Upper lobe of left lung (tissue), 6 donors: ENCODE measurements at regions not wholly inside any gene's neighbourhood (a gene's known extent, or its start where the extent isn't known, plus 50 kb on each side); places are given as distances from the start of the nearest gene placed in this dataset.

Source experiments
- ATAC-seq, 2 donors: fragments of 200-7000 bp; cut with Tn5 transposase; one replicate each; pipeline ENCODE4 v1.9.1; 2022; ENCODE audit warnings: mild to moderate bottlenecking in 2 of 2, moderate library complexity in 2 of 2; ENCODE audit not compliant: low FRiP score in 2 of 2
- DNase-seq, 2 donors: peaks; one replicate each; pipeline ENCODE4 v3.0.0-alpha.2; 2019 to 2020
- H3K27ac ChIP-seq, 4 donors: fragments of 200-600 bp; sonication (generic); one replicate each; pipeline ENCODE4 v1.5.1; 2016 to 2019
- H3K27me3 ChIP-seq, 4 donors: fragments of 200-600 bp; sonication (generic); one replicate each; pipeline ENCODE4 v1.5.1; 2017 to 2019
- H3K36me3 ChIP-seq, 4 donors: fragments of 200-600 bp; sonication (generic); one replicate each; pipeline ENCODE4 v1.5.1; 2016 to 2019
- H3K4me1 ChIP-seq, 4 donors: fragments of 200-600 bp; sonication (generic); one replicate each; pipeline ENCODE4 v1.5.1; 2018 to 2019
- H3K4me3 ChIP-seq, 4 donors: fragments of 200-600 bp; sonication (generic); one replicate each; pipeline ENCODE4 v1.5.1; 2017 to 2019; ENCODE audit warnings: mild to moderate bottlenecking in 2 of 4, moderate library complexity in 1 of 4
- H3K9me3 ChIP-seq, 4 donors: fragments of 200-600 bp; sonication (generic); one replicate each; pipeline ENCODE4 v1.5.1; 2018 to 2019
- EP300 ChIP-seq, 4 donors: sonication (generic); formaldehyde crosslinking; IDR thresholded peaks; one replicate each; pipeline ENCODE4 v1.5.1; 2017; ENCODE audit warnings: antibody characterized with exemption in 4 of 4, control low read depth in 2 of 4
- POLR2A ChIP-seq, 4 donors: fragments of 450-650 bp; IDR thresholded peaks; one replicate each; pipeline ENCODE4 v1.5.1; 2016 to 2017; ENCODE audit warnings: antibody characterized with exemption in 4 of 4, mild to moderate bottlenecking in 2 of 4
- POLR2AphosphoS5 ChIP-seq, 2 donors: sonication (generic); formaldehyde crosslinking; IDR thresholded peaks; one replicate each; pipeline ENCODE4 v1.5.1; 2017; ENCODE audit warnings: antibody characterized with exemption in 2 of 2
- WGBS, 2 donors: methylation state at CpG; one replicate each; pipeline ENCODE4 v1.1.5; 2017 to 2018; 5-methylcytosine and 5-hydroxymethylcytosine counted together
- TF ChIP-seq, protein P1 (sequence below), 6 experiments: fragments of 450-650 bp in 4 of 6; fragments of 200-600 bp in 2 of 6; sonication (generic) in 2 of 6; IDR thresholded peaks; one replicate each; pipeline ENCODE4 v1.5.1; 2016 to 2019; ENCODE audit warnings: antibody characterized with exemption in 6 of 6
- donor health status: DM: no; HTN: no; CAD: no; lungs with moderate emphysema.
- donor health status: DM: no; HTN: yes; CAD: no; lungs with severe emphysema.

GRCh38 chrX:150152546-150152945 lies 210.6 kb upstream of the MAMLD1 start:
- no peaks in the 10 kb centered on the region for H3K9me3 ChIP-seq
- DNase-seq, result no peak

DNA sequence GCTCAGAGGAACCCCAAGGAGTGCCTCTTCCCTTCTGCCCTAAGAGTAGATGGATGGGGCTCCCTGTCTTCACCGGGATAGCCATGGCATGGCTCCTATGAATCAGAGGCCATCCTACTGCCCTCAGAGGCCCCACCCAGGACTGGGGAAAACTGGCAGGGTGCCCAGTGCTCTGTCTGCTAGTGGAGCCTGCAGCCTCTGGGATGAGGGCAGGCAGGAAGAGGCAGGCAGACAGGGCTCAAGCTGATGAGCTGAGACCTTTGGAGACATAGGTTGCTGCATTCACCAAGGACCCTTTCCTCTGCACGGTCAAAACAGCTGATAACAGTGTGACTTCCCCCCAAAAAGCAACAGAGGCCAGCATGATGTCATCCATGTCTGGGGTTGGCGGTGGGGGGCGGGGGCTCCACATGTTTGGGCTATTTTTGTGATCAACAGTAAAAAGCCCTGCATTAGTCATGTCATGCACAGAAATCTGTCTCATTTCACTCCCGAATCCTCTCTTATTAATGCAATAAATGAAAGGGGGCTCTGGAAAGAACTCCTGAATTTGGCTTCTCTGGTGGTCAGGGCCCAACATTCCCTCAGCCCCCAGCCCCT lies 207.6 kb upstream of the MAMLD1 start:
- H3K36me3 ChIP-seq, result no peaks in the 10 kb centered on the region
- no peak for DNase-seq
- H3K4me3 ChIP-seq, result no peak overlapping the region
- H3K4me1 ChIP-seq, result no peaks in the 10 kb centered on the region
- H3K27ac ChIP-seq, result no peak overlapping the region
- H3K27me3 ChIP-seq, result no peaks in the 10 kb centered on the region
- H3K9me3 ChIP-seq, result no peaks in the 10 kb centered on the region
- TF ChIP-seq EP300 (IDR thresholded peaks at IDR 0.05) (no peak), POLR2AphosphoS5 (IDR thresholded peaks at IDR 0.05) (no peak), POLR2A (IDR thresholded peaks at IDR 0.05) (no peak)
- TF ChIP-seq, protein P1, sequence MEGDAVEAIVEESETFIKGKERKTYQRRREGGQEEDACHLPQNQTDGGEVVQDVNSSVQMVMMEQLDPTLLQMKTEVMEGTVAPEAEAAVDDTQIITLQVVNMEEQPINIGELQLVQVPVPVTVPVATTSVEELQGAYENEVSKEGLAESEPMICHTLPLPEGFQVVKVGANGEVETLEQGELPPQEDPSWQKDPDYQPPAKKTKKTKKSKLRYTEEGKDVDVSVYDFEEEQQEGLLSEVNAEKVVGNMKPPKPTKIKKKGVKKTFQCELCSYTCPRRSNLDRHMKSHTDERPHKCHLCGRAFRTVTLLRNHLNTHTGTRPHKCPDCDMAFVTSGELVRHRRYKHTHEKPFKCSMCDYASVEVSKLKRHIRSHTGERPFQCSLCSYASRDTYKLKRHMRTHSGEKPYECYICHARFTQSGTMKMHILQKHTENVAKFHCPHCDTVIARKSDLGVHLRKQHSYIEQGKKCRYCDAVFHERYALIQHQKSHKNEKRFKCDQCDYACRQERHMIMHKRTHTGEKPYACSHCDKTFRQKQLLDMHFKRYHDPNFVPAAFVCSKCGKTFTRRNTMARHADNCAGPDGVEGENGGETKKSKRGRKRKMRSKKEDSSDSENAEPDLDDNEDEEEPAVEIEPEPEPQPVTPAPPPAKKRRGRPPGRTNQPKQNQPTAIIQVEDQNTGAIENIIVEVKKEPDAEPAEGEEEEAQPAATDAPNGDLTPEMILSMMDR (IDR thresholded peaks at IDR 0.05), result no peak
- WGBS, 2 donors, result 43 to 95% methylated on average over 3 to 5 of the region's 5 CpGs
- ATAC-seq, result no peak

More at GRCh38 chrX:150152546-150152945, 210.6 kb upstream of the MAMLD1 start:
- Histone ChIP-seq H3K36me3 (no peaks in the 10 kb centered on the region), H3K4me3 (no peak overlapping the region), H3K27me3 (no peaks in the 10 kb centered on the region), H3K4me1 (no peaks in the 10 kb centered on the region), H3K27ac (no peak overlapping the region)
- no peak for ATAC-seq
- 100% methylated on average over 1 to 2 of the region's 2 CpGs for WGBS, 2 donors
- TF ChIP-seq POLR2AphosphoS5 (IDR thresholded peaks at IDR 0.05) (no peak), POLR2A (IDR thresholded peaks at IDR 0.05) (no peak), EP300 (IDR thresholded peaks at IDR 0.05) (no peak)
- TF ChIP-seq, protein P1 (IDR thresholded peaks at IDR 0.05), result no peak

GRCh38 chrX:150156615-150157014 lies 206.5 kb upstream of the MAMLD1 start:
- 86 to 100% methylated on average over 1 to 4 of the region's 4 CpGs for WGBS, 2 donors
- H3K9me3 ChIP-seq, result no peaks in the 10 kb centered on the region
- ATAC-seq (no peak), DNase-seq (no peak)
- H3K4me1 ChIP-seq, result no peaks in the 10 kb centered on the region
- H3K4me3 ChIP-seq, result no peak overlapping the region
- TF ChIP-seq POLR2AphosphoS5 (IDR thresholded peaks at IDR 0.05), result no peak
- TF ChIP-seq EP300 (IDR thresholded peaks at IDR 0.05), result no peak
- TF ChIP-seq, protein P1 (IDR thresholded peaks at IDR 0.05), result no peak
- TF ChIP-seq POLR2A (IDR thresholded peaks at IDR 0.05), result no peak
- no peaks in the 10 kb centered on the region for H3K36me3 ChIP-seq
- H3K27me3 ChIP-seq, result no peaks in the 10 kb centered on the region
- H3K27ac ChIP-seq, result no peak overlapping the region

DNA sequence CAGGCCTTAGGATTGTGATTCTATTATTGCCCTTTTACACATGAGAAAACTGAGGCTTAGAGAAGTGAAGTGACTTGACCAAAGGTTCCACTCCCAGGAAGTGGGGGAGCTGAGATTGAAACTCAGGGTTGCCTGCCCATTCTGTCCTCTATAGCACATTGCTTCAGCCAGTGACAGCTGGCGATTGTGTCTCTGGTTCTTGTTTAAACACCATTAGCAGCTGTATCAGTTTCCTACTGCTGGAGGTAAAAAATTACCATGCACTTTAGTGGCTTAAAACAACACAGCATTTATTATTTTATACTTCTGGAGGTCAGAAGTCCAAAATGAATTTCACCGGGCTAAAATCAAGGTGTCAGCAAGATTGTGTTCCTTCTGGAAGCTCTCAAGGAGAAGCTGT lies 205.8 kb upstream of the MAMLD1 start:
- H3K27me3 ChIP-seq, result no peaks in the 10 kb centered on the region
- H3K4me1 ChIP-seq, result no peaks in the 10 kb centered on the region
- no peak for ATAC-seq
- DNase-seq, result no peak
- no peaks in the 10 kb centered on the region for H3K9me3 ChIP-seq
- no peak overlapping the region for H3K4me3 ChIP-seq
- no peak for TF ChIP-seq POLR2A (IDR thresholded peaks at IDR 0.05)
- no peak for TF ChIP-seq EP300 (IDR thresholded peaks at IDR 0.05)
- TF ChIP-seq, protein P1 (IDR thresholded peaks at IDR 0.05), result no peak
- no peak for TF ChIP-seq POLR2AphosphoS5 (IDR thresholded peaks at IDR 0.05)
- no peak overlapping the region for H3K27ac ChIP-seq
- H3K36me3 ChIP-seq, result no peaks in the 10 kb centered on the region
- 50 to 75% methylated on average over 1 to 2 of the region's 2 CpGs for WGBS, 2 donors
